ENCODE measurements at regions not wholly inside any gene's neighbourhood (a gene's known extent, or its start where the extent isn't known, plus 50 kb on each side); places are given as distances from the start of the nearest gene placed in this dataset.

DNA sequence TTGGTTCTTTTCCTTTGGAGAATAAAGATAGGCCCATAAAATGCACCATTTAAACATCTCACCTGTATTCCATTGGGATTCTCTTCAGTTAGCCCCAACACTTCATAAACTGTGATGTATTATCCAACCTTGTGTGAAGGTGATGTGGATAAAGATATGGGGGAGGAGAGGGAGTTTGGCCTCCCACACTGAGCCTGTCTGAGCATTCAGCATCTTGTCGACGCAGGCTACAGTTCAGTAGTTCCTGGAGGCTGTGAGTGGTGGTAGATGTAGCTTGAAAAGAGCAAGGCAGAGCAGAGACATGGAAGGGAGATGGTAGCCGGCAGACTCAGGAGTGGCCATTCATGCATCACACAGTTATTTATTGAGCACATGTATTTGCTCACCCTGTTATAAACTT, 292.4 kb upstream of the PITX2 start:
- H3K27me3 Mint-ChIP-seq (ENCODE audit: low read depth in 3 of 3), result peaks cover 1 to 5% (median 2%) of the 10 kb centered on the region in 3 donors
- no peak overlapping the region for H2AFZ ChIP-seq (ENCODE audit: insufficient read depth, low read depth, low read length, poor library complexity, severe bottlenecking)
- H3K9me3 Mint-ChIP-seq, result peaks cover 0 to 2% (median 0%) of the 10 kb centered on the region in 7 donors
- H3K27ac Mint-ChIP-seq, result no peak overlapping the region
- H3K9me3 ChIP-seq (replicated peaks in 1 of 2; ENCODE audit: control insufficient read depth in 1 of 2, insufficient read depth in 1 of 2, low read length in 2 of 2), result no peaks in the 10 kb centered on the region
- no peak overlapping the region for H3K4me3 ChIP-seq (replicated peaks in 1 of 3; ENCODE audit: low read depth in 2 of 3, low read length in 3 of 3)
- no peaks in the 10 kb centered on the region for H3K79me2 ChIP-seq (ENCODE audit: insufficient read depth, low read length)
- no peaks in the 10 kb centered on the region for H3K36me3 Mint-ChIP-seq
- no peak overlapping the region for H3K27ac ChIP-seq (ENCODE audit: low read depth in 1 of 2, low read length in 2 of 2)
- H3K36me3 ChIP-seq (replicated peaks in 1 of 2; ENCODE audit: control insufficient read depth in 1 of 2, insufficient read depth in 2 of 2, low read length in 2 of 2), result no peaks in the 10 kb centered on the region
- no peaks in the 10 kb centered on the region for H4K20me1 ChIP-seq (ENCODE audit: insufficient read depth, low read length)
- DNase-seq, result no peak
- H3K4me2 ChIP-seq (replicated peaks; ENCODE audit: extremely low read depth, low read length, poor library complexity, severe bottlenecking), result no peak overlapping the region
- H3K4me3 Mint-ChIP-seq, result no peak overlapping the region
- TF ChIP-seq, protein P1, sequence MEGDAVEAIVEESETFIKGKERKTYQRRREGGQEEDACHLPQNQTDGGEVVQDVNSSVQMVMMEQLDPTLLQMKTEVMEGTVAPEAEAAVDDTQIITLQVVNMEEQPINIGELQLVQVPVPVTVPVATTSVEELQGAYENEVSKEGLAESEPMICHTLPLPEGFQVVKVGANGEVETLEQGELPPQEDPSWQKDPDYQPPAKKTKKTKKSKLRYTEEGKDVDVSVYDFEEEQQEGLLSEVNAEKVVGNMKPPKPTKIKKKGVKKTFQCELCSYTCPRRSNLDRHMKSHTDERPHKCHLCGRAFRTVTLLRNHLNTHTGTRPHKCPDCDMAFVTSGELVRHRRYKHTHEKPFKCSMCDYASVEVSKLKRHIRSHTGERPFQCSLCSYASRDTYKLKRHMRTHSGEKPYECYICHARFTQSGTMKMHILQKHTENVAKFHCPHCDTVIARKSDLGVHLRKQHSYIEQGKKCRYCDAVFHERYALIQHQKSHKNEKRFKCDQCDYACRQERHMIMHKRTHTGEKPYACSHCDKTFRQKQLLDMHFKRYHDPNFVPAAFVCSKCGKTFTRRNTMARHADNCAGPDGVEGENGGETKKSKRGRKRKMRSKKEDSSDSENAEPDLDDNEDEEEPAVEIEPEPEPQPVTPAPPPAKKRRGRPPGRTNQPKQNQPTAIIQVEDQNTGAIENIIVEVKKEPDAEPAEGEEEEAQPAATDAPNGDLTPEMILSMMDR (IDR thresholded peaks at IDR 0.05), result no peak
- intact Hi-C loops (cut with micrococcal nuclease), result no loop called here
- 50% methylated on average over 2 of the region's 3 CpGs for WGBS (ENCODE audit: insufficient coverage)
- H3K4me1 ChIP-seq (ENCODE audit: control insufficient read depth in 1 of 2, insufficient read depth in 2 of 2, low read length in 2 of 2), result no peaks in the 10 kb centered on the region
- no peak overlapping the region for H3K9ac ChIP-seq (ENCODE audit: insufficient read depth, low read length, poor library complexity, severe bottlenecking)
- no peaks in the 10 kb centered on the region for H3K27me3 ChIP-seq (ENCODE audit: control insufficient read depth in 2 of 2, insufficient read depth in 2 of 2, low read length in 2 of 2)
- H3K4me1 Mint-ChIP-seq, result no peaks in the 10 kb centered on the region

DNA sequence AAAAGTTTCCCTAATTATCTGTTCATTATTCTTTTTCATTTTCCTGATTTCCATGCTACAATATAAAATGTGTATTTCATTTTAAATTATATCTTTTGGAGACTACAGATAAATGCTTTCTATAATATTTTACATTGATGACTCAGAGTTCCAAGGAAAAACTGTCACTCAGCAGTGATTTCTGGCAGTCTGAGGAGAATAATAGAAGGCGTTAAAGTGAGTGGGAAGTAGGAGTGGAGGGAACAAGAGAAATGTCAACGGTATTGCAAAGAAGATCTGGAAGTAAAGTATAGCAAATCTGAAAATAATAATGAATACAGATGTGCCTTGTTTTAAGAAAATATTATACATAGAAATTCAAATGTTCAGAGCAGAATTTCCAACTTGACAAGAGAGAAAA, 293.6 kb upstream of the PITX2 start:
- 71% methylated on average over 1 of the region's 2 CpGs for WGBS (ENCODE audit: insufficient coverage)

More for the DNA sequence above, 293.6 kb upstream of the PITX2 start:
- no peak overlapping the region for H3K4me3 ChIP-seq (replicated peaks in 1 of 3; ENCODE audit: low read depth in 2 of 3, low read length in 3 of 3)
- no peaks in the 10 kb centered on the region for H3K36me3 Mint-ChIP-seq
- no peaks in the 10 kb centered on the region for H3K4me1 Mint-ChIP-seq
- H3K27me3 ChIP-seq (ENCODE audit: control insufficient read depth in 2 of 2, insufficient read depth in 2 of 2, low read length in 2 of 2), result no peaks in the 10 kb centered on the region
- peaks cover 1 to 5% (median 2%) of the 10 kb centered on the region in 3 donors for H3K27me3 Mint-ChIP-seq (ENCODE audit: low read depth in 3 of 3)
- DNase-seq, result no peak
- no peak overlapping the region for H3K4me3 Mint-ChIP-seq
- H3K79me2 ChIP-seq (ENCODE audit: insufficient read depth, low read length), result no peaks in the 10 kb centered on the region
- TF ChIP-seq, protein P1 (IDR thresholded peaks at IDR 0.05), result no peak
- no peaks in the 10 kb centered on the region for H3K9me3 ChIP-seq (replicated peaks in 1 of 2; ENCODE audit: control insufficient read depth in 1 of 2, insufficient read depth in 1 of 2, low read length in 2 of 2)
- peaks cover 0 to 2% (median 0%) of the 10 kb centered on the region in 7 donors for H3K9me3 Mint-ChIP-seq
- H3K9ac ChIP-seq (ENCODE audit: insufficient read depth, low read length, poor library complexity, severe bottlenecking), result no peak overlapping the region
- no peaks in the 10 kb centered on the region for H3K36me3 ChIP-seq (replicated peaks in 1 of 2; ENCODE audit: control insufficient read depth in 1 of 2, insufficient read depth in 2 of 2, low read length in 2 of 2)
- no peak overlapping the region for H3K27ac Mint-ChIP-seq
- no peak overlapping the region for H3K4me2 ChIP-seq (replicated peaks; ENCODE audit: extremely low read depth, low read length, poor library complexity, severe bottlenecking)
- intact Hi-C loops (cut with micrococcal nuclease), result no loop called here
- H3K4me1 ChIP-seq (ENCODE audit: control insufficient read depth in 1 of 2, insufficient read depth in 2 of 2, low read length in 2 of 2), result no peaks in the 10 kb centered on the region
- H4K20me1 ChIP-seq (ENCODE audit: insufficient read depth, low read length), result no peaks in the 10 kb centered on the region
- H3K27ac ChIP-seq (ENCODE audit: low read depth in 1 of 2, low read length in 2 of 2), result no peak overlapping the region
- no peak overlapping the region for H2AFZ ChIP-seq (ENCODE audit: insufficient read depth, low read depth, low read length, poor library complexity, severe bottlenecking)

All from CD14-positive monocyte (primary cell).